CD14-positive monocyte (primary cell): ENCODE measurements at regions not wholly inside any gene's neighbourhood (a gene's known extent, or its start where the extent isn't known, plus 50 kb on each side); places are given as distances from the start of the nearest gene placed in this dataset.
A peak's percentile ranks its signal among the peaks of the same experiment; 100 is the strongest.

ENCODE experiments used
- DNase-seq, 3 donors: peaks; one replicate each; pipeline ENCODE4 v3.0.0-alpha.2; 2011 to 2022
- H2AFZ ChIP-seq: 2 replicates; pipeline ENCODE4 v1.6.0; 2012; ENCODE audit warnings: mild to moderate bottlenecking, low read depth, low read length, inconsistent platforms; ENCODE audit not compliant: insufficient read depth, poor library complexity, severe bottlenecking
- H3K27ac ChIP-seq, 2 donors: 1 replicate in 1 of 2; 2 replicates in 1 of 2; pipeline ENCODE4 v1.5.1; 2012 to 2013; ENCODE audit warnings: low read length in 2 of 2, control low read depth in 1 of 2, inconsistent platforms in 1 of 2, low read depth in 1 of 2, mild to moderate bottlenecking in 1 of 2
- H3K27me3 ChIP-seq, 2 donors: one replicate each; pipeline versions ENCODE4 v1.6.0 to v1.6.1; 2011 to 2013; ENCODE audit warnings: low read length in 2 of 2; ENCODE audit not compliant: control insufficient read depth in 2 of 2, insufficient read depth in 2 of 2
- H3K36me3 ChIP-seq, 2 donors: replicated peaks in 1 of 2; 1 replicate in 1 of 2; 2 replicates in 1 of 2; pipeline versions ENCODE4 v1.5.1 to v1.6.1; 2012 to 2013; ENCODE audit warnings: low read length in 2 of 2, control low read depth in 1 of 2, inconsistent platforms in 1 of 2, mild to moderate bottlenecking in 1 of 2; ENCODE audit not compliant: insufficient read depth in 2 of 2, control insufficient read depth in 1 of 2
- H3K4me1 ChIP-seq, 2 donors: 1 replicate in 1 of 2; 2 replicates in 1 of 2; pipeline versions ENCODE4 v1.5.1 to v1.6.1; 2012 to 2013; ENCODE audit warnings: low read length in 2 of 2, control low read depth in 1 of 2, inconsistent platforms in 1 of 2, mild to moderate bottlenecking in 1 of 2, moderate library complexity in 1 of 2; ENCODE audit not compliant: insufficient read depth in 2 of 2, control insufficient read depth in 1 of 2
- H3K4me2 ChIP-seq: replicated peaks from 2 replicates; pipeline ENCODE3; 2012; ENCODE audit warnings: low read length, moderate library complexity, mild to moderate bottlenecking; ENCODE audit not compliant: poor library complexity, severe bottlenecking; ENCODE audit errors: extremely low read depth
- H3K4me3 ChIP-seq, 3 experiments: fragments of 200-600 bp in 1 of 3; sonication (generic) in 1 of 3; replicated peaks in 1 of 3; 1 replicate in 2 of 3; 2 replicates in 1 of 3; pipeline ENCODE4 v1.5.1; 2011 to 2013; ENCODE audit warnings: low read length in 3 of 3, mild to moderate bottlenecking in 3 of 3, control low read depth in 2 of 3, low read depth in 2 of 3, inconsistent platforms in 1 of 3, moderate library complexity in 1 of 3
- H3K79me2 ChIP-seq: 2 replicates; pipeline ENCODE4 v1.6.0; 2012; ENCODE audit warnings: mild to moderate bottlenecking, control low read depth, inconsistent platforms, low read length, moderate library complexity; ENCODE audit not compliant: insufficient read depth
- H3K9ac ChIP-seq: 2 replicates; pipeline ENCODE4 v1.6.0; 2017; ENCODE audit warnings: low read length, mild to moderate bottlenecking; ENCODE audit not compliant: insufficient read depth, poor library complexity, severe bottlenecking
- H3K9me3 ChIP-seq, 2 donors: replicated peaks in 1 of 2; 1 replicate in 1 of 2; 2 replicates in 1 of 2; pipeline versions ENCODE4 v1.5.1 to v1.6.1; 2012 to 2013; ENCODE audit warnings: low read length in 2 of 2, control low read depth in 1 of 2; ENCODE audit not compliant: control insufficient read depth in 1 of 2, insufficient read depth in 1 of 2
- H4K20me1 ChIP-seq: 2 replicates; pipeline ENCODE4 v1.6.0; 2012; ENCODE audit warnings: mild to moderate bottlenecking, low read length, control low read depth, moderate library complexity; ENCODE audit not compliant: insufficient read depth
- H3K27ac Mint-ChIP-seq, 7 donors: one replicate each; pipeline ENCODE4 v1.8.0; 2020; ENCODE audit warnings: mild to moderate bottlenecking in 7 of 7, mixed read lengths in 7 of 7, moderate library complexity in 6 of 7, inconsistent platforms in 2 of 7
- H3K27me3 Mint-ChIP-seq, 3 donors: one replicate each; pipeline ENCODE4 v1.8.0; 2021 to 2022; ENCODE audit warnings: low read depth in 3 of 3, mild to moderate bottlenecking in 3 of 3, mixed read lengths in 3 of 3, moderate library complexity in 3 of 3, inconsistent platforms in 1 of 3
- H3K36me3 Mint-ChIP-seq, 2 donors: one replicate each; pipeline ENCODE4 v1.8.0; 2020; ENCODE audit warnings: mixed read lengths in 2 of 2, inconsistent platforms in 1 of 2, mild to moderate bottlenecking in 1 of 2
- H3K4me1 Mint-ChIP-seq: one replicate; pipeline ENCODE4 v1.8.0; 2020; ENCODE audit warnings: mild to moderate bottlenecking, mixed read lengths
- H3K4me3 Mint-ChIP-seq, 2 donors: one replicate each; pipeline ENCODE4 v1.8.0; 2020; ENCODE audit warnings: mild to moderate bottlenecking in 2 of 2, mixed read lengths in 2 of 2, moderate library complexity in 1 of 2
- H3K9me3 Mint-ChIP-seq, 7 donors: one replicate each; pipeline ENCODE4 v1.8.0; 2020 to 2022; ENCODE audit warnings: mixed read lengths in 7 of 7, mild to moderate bottlenecking in 6 of 7, moderate library complexity in 6 of 7, inconsistent platforms in 2 of 7
- WGBS: methylation state at CpG from one replicate; pipeline ENCODE4 v1.1.5; 2013; ENCODE audit warnings: missing lambda C conversion rate; ENCODE audit not compliant: insufficient coverage; 5-methylcytosine and 5-hydroxymethylcytosine counted together
- intact Hi-C, 2 donors: fragments of 100-400 bp; cut with micrococcal nuclease; formaldehyde crosslinking; loops; one replicate each; pipeline versions ENCODE4 v1.15.0 to v1.15.1; 2023
- TF ChIP-seq, protein P1 (sequence below): fragments of 200-600 bp; IDR thresholded peaks from one replicate; pipeline ENCODE4 v1.8.0; 2022; ENCODE audit warnings: antibody characterized with exemption, mild to moderate bottlenecking

DNA sequence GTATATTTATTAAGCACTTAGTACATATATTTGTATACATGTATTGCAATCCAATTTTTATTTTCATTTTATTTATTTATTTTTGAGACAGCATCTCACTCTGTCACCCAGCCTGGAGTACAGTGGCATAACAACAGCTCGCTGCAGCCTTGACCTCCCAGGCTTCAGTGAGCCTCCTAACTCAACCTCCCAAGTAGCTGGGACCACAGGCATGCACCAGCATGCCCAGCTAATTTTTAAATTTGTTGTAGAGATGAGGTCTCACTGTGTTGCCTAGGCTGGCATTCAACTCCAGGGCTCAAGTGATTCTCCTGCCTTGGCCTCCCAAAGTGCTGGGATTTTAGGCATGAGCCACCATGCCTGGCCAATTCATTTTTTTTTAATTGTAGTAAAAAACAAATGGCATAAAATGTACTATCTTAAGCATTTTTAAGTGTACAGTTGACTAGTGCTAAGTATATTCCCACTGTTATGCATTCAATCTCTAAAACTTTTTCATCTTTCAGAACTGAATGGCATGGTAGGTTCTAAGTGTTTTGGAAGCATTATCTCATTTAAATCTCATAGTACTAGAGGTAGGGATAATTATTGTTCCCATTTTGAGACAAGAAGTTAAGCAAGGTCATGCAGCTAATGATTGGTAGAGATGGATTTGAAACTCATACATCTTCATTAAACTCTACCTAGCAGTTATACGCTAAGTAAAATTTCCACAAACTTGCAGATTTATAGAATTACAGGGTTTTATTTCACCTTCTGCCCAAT is 264.0 kb upstream of the NFE2L3 start:
- Histone ChIP-seq H3K79me2 (no peaks in the 10 kb centered on the region), H3K9me3 (no peaks in the 10 kb centered on the region), H3K4me1 (peaks cover under 1 to 2% of the 10 kb centered on the region in 2 donors), H3K4me2 (no peak overlapping the region), H3K36me3 (no peaks in the 10 kb centered on the region), H4K20me1 (no peaks in the 10 kb centered on the region), H2AFZ (no peak overlapping the region), H3K27me3 (peaks cover 52 to 74% of the 10 kb centered on the region in 2 donors), H3K9ac (no peak overlapping the region), H3K27ac (no peak overlapping the region), H3K4me3 (no peak overlapping the region)
- H3K36me3 Mint-ChIP-seq = no peaks in the 10 kb centered on the region
- intact Hi-C loops = no loop called here
- no peak overlapping the region for H3K27ac Mint-ChIP-seq
- no peak for DNase-seq
- peaks cover 0 to 4% (median 0%) of the 10 kb centered on the region in 7 donors for H3K9me3 Mint-ChIP-seq
- H3K4me1 Mint-ChIP-seq = peaks cover 3% of the 10 kb centered on the region
- no peak overlapping the region for H3K4me3 Mint-ChIP-seq
- TF ChIP-seq, protein P1, sequence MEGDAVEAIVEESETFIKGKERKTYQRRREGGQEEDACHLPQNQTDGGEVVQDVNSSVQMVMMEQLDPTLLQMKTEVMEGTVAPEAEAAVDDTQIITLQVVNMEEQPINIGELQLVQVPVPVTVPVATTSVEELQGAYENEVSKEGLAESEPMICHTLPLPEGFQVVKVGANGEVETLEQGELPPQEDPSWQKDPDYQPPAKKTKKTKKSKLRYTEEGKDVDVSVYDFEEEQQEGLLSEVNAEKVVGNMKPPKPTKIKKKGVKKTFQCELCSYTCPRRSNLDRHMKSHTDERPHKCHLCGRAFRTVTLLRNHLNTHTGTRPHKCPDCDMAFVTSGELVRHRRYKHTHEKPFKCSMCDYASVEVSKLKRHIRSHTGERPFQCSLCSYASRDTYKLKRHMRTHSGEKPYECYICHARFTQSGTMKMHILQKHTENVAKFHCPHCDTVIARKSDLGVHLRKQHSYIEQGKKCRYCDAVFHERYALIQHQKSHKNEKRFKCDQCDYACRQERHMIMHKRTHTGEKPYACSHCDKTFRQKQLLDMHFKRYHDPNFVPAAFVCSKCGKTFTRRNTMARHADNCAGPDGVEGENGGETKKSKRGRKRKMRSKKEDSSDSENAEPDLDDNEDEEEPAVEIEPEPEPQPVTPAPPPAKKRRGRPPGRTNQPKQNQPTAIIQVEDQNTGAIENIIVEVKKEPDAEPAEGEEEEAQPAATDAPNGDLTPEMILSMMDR = no peak
- WGBS = no CpG with 5 or more reads among the region's 2 CpGs
- peaks cover 36 to 76% (median 52%) of the 10 kb centered on the region in 3 donors for H3K27me3 Mint-ChIP-seq

DNA sequence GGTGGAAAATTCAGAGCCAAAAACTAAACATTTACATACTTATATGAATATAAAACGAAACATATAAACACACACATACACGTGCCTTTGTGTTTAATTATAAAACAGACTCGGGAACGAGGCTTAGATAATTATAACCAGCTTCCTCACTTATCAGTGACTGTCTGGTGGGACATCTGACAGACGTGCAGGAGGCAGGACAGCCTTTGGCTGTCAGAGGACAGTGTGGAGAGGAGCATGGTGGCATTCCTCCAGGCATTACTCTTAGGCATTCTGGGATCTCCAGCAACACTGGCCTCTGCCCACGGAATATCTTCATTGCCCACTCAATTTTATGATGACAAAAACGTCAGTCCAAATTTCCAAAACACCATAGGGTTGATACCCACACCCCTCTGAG is 262.2 kb upstream of the NFE2L3 start:
- Histone ChIP-seq H3K4me2 (no peak overlapping the region), H3K9me3 (peaks cover 4 to 8% of the 10 kb centered on the region in 2 donors), H3K27ac (no peak overlapping the region), H3K4me1 (peaks cover 9 to 13% of the 10 kb centered on the region in 2 donors), H4K20me1 (no peaks in the 10 kb centered on the region), H3K9ac (no peak overlapping the region), H3K27me3 (peaks cover 67 to 75% of the 10 kb centered on the region in 2 donors), H3K36me3 (no peaks in the 10 kb centered on the region), H3K79me2 (no peaks in the 10 kb centered on the region), H3K4me3 (no peak overlapping the region), H2AFZ (no peak overlapping the region)
- Mint-ChIP-seq H3K9me3 (peaks cover 0 to 11% (median 8%) of the 10 kb centered on the region in 7 donors), H3K36me3 (peaks cover 4 to 9% of the 10 kb centered on the region in 2 donors), H3K27me3 (peaks cover 46 to 79% (median 63%) of the 10 kb centered on the region in 3 donors), H3K4me1 (peaks cover 18% of the 10 kb centered on the region), H3K27ac (no peak overlapping the region), H3K4me3 (peak overlapping the region in 1 of 2 donors; percentile 68)
- intact Hi-C loops = loop anchor here (2.0 to 10.0 kb wide), 7 partner anchors 175 to 775 kb away; partner anchors contain the start of genes CBX3 (in 1 of the 2) and HNRNPA2B1 (in 1 of the 2)
- TF ChIP-seq, protein P1 = no peak
- DNase-seq = no peak
- WGBS = 90% methylated on average over 2 of the region's 7 CpGs
